Loucy (cell line): ENCODE measurements at regions not wholly inside any gene's neighbourhood (a gene's known extent, or its start where the extent isn't known, plus 50 kb on each side); places are given as distances from the start of the nearest gene placed in this dataset.

ENCODE experiments used
- H2AFZ ChIP-seq: fragments of 200-600 bp; sonication (generic); 2 replicates; pipeline ENCODE4 v1.6.0; 2016; ENCODE audit warnings: antibody characterized with exemption, mild to moderate bottlenecking, low read length, moderate library complexity
- H3F3A ChIP-seq: fragments of 200-600 bp; 2 replicates; pipeline ENCODE4 v1.6.0; 2016; ENCODE audit warnings: antibody characterized with exemption, low read depth, mild to moderate bottlenecking
- H3K27me3 ChIP-seq: fragments of 200-600 bp; sonication (generic); 2 replicates; pipeline ENCODE4 v1.6.1; 2014; ENCODE audit warnings: low read length, mild to moderate bottlenecking; ENCODE audit not compliant: insufficient read depth, poor library complexity, severe bottlenecking
- H3K36me3 ChIP-seq: fragments of 200-600 bp; sonication (generic); 2 replicates; pipeline ENCODE4 v1.6.1; 2016; ENCODE audit warnings: low read length; ENCODE audit not compliant: insufficient read depth
- H3K4me1 ChIP-seq: fragments of 200-600 bp; sonication (generic); 2 replicates; pipeline ENCODE4 v1.5.1; 2014; ENCODE audit warnings: low read length, mild to moderate bottlenecking; ENCODE audit not compliant: insufficient read depth, poor library complexity, severe bottlenecking
- H3K4me2 ChIP-seq: fragments of 200-600 bp; sonication (generic); 2 replicates; pipeline ENCODE4 v1.6.0; 2014; ENCODE audit warnings: antibody characterized with exemption, low read length, low read depth, mild to moderate bottlenecking; ENCODE audit not compliant: poor library complexity, severe bottlenecking
- H3K4me3 ChIP-seq: fragments of 200-600 bp; sonication (generic); 2 replicates; pipeline ENCODE4 v1.5.1; 2014; ENCODE audit warnings: low read length, mild to moderate bottlenecking, mixed read lengths; ENCODE audit not compliant: poor library complexity, severe bottlenecking
- H3K79me2 ChIP-seq: fragments of 200-600 bp; sonication (generic); 2 replicates; pipeline ENCODE4 v1.6.1; 2014; ENCODE audit warnings: low read length; ENCODE audit not compliant: insufficient read depth
- H3K9ac ChIP-seq: fragments of 200-600 bp; sonication (generic); 2 replicates; pipeline ENCODE4 v1.6.0; 2014; ENCODE audit warnings: mild to moderate bottlenecking, low read depth, low read length, moderate library complexity; ENCODE audit not compliant: poor library complexity, severe bottlenecking
- H3K9me2 ChIP-seq: fragments of 200-600 bp; sonication (generic); replicated peaks from 2 replicates; pipeline ENCODE4 v1.6.1; 2016; ENCODE audit warnings: low read depth, low read length, mixed read lengths
- H3K9me3 ChIP-seq: fragments of 200-600 bp; sonication (generic); 2 replicates; pipeline ENCODE4 v1.6.1; 2014; ENCODE audit warnings: mild to moderate bottlenecking, antibody characterized with exemption, low read length, low read depth; ENCODE audit not compliant: insufficient read depth
- H4K20me1 ChIP-seq: fragments of 200-600 bp; sonication (generic); 2 replicates; pipeline ENCODE4 v1.6.0; 2014; ENCODE audit warnings: antibody characterized with exemption, low read length, mild to moderate bottlenecking; ENCODE audit not compliant: insufficient read depth, poor library complexity, severe bottlenecking
- EZH2phosphoT487 ChIP-seq: fragments of 200-600 bp; IDR thresholded peaks from 2 replicates; pipeline ENCODE4 v1.6.1; 2018; ENCODE audit warnings: antibody characterized with exemption, mild to moderate bottlenecking, moderate library complexity, borderline replicate concordance
- TF ChIP-seq, protein P1 (sequence below): fragments of 200-600 bp; sonication (generic); conservative IDR thresholded peaks from 2 replicates; pipeline ENCODE4 v1.5.1; 2014; ENCODE audit warnings: mild to moderate bottlenecking, antibody characterized with exemption, low read length

DNA sequence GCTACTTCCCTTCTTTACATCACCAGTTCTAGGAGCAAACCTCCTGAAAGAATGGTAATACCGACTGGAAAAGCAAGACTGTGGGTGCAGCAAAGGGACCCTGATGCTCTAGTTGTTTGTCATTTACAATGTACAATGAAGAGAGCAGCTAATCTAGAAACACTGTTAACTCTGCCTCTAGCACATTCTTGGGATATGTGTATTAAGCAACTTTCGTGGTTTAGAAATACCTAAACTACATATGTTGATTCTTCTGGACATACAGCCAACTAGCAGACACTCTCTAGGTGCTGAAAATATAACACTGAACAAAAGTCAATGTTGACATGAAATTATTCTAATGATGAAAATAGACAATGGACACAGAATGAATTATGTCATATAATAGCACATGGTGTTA is 440.3 kb upstream of the MC4R start:
- Histone ChIP-seq H3K9me3 (no peaks in the 10 kb centered on the region), H3K9me2 (no peaks in the 10 kb centered on the region), H3K9ac (no peak overlapping the region), H3K4me1 (no peaks in the 10 kb centered on the region), H3K79me2 (no peaks in the 10 kb centered on the region), H4K20me1 (no peaks in the 10 kb centered on the region), H3K27me3 (no peaks in the 10 kb centered on the region), H3K36me3 (no peaks in the 10 kb centered on the region), H3K4me2 (no peak overlapping the region), H3F3A (no peaks in the 10 kb centered on the region), H2AFZ (no peak overlapping the region), H3K4me3 (no peak overlapping the region)
- no peak for TF ChIP-seq EZH2phosphoT487
- TF ChIP-seq, protein P1, sequence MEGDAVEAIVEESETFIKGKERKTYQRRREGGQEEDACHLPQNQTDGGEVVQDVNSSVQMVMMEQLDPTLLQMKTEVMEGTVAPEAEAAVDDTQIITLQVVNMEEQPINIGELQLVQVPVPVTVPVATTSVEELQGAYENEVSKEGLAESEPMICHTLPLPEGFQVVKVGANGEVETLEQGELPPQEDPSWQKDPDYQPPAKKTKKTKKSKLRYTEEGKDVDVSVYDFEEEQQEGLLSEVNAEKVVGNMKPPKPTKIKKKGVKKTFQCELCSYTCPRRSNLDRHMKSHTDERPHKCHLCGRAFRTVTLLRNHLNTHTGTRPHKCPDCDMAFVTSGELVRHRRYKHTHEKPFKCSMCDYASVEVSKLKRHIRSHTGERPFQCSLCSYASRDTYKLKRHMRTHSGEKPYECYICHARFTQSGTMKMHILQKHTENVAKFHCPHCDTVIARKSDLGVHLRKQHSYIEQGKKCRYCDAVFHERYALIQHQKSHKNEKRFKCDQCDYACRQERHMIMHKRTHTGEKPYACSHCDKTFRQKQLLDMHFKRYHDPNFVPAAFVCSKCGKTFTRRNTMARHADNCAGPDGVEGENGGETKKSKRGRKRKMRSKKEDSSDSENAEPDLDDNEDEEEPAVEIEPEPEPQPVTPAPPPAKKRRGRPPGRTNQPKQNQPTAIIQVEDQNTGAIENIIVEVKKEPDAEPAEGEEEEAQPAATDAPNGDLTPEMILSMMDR, result no peak

DNA sequence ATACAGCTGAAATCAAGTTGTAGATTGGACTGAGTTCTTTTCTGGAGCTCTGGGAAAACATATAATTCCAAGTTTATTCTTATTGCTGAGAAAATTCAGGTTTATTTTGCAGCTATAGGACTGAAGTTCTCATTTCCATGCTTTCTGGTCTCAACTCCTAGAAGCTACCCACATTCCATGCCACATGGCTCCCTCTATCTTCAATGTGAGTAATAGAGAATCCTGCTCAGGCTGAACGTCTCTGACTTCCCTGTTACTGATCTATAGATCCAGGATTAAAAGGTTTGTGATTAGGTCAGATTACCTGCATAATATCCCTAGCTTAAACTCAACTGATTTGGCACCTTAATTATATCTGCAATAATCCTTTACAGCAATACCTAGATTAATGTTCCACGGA is 453.8 kb upstream of the MC4R start:
- TF ChIP-seq, protein P1, result no peak
- no peak for TF ChIP-seq EZH2phosphoT487
- Histone ChIP-seq H2AFZ (no peak overlapping the region), H3K79me2 (no peaks in the 10 kb centered on the region), H4K20me1 (no peaks in the 10 kb centered on the region), H3K9me2 (no peaks in the 10 kb centered on the region), H3K4me3 (no peak overlapping the region), H3F3A (no peaks in the 10 kb centered on the region), H3K27me3 (no peaks in the 10 kb centered on the region), H3K4me2 (no peak overlapping the region), H3K36me3 (no peaks in the 10 kb centered on the region), H3K4me1 (no peaks in the 10 kb centered on the region), H3K9ac (no peak overlapping the region), H3K9me3 (no peaks in the 10 kb centered on the region)

DNA sequence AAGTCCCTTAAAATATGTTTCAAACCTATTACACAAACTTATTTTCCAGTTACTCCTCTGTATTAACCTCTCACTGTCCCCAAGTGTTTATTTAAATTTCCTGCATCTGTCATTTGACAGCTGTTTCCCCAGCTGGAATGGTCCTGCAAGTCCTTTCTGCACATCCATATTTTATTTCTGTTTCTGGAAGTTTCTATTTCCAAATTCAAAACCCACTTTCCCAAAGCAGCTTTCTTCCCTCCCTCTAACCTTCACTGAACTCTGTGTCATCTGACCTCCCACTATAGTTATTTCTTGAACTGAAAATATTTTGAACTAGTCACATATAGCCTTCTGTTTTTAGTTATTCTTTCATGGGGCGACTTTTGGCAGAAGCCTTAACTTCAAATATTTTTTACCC is 459.4 kb upstream of the MC4R start:
- H3K4me1 ChIP-seq, result no peaks in the 10 kb centered on the region
- H3K79me2 ChIP-seq, result no peaks in the 10 kb centered on the region
- H3F3A ChIP-seq, result no peaks in the 10 kb centered on the region
- no peaks in the 10 kb centered on the region for H3K27me3 ChIP-seq
- H3K36me3 ChIP-seq, result no peaks in the 10 kb centered on the region
- H3K9me3 ChIP-seq, result no peaks in the 10 kb centered on the region
- H3K9ac ChIP-seq, result no peak overlapping the region
- no peak overlapping the region for H3K4me2 ChIP-seq
- no peak overlapping the region for H2AFZ ChIP-seq
- H3K4me3 ChIP-seq, result no peak overlapping the region
- H3K9me2 ChIP-seq, result no peaks in the 10 kb centered on the region
- TF ChIP-seq, protein P1, result no peak
- no peak for TF ChIP-seq EZH2phosphoT487
- no peaks in the 10 kb centered on the region for H4K20me1 ChIP-seq
